WTC11 (cell line): ENCODE measurements at regions not wholly inside any gene's neighbourhood (a gene's known extent, or its start where the extent isn't known, plus 50 kb on each side); places are given as distances from the start of the nearest gene placed in this dataset.

Source experiments
- ATF6 ChIP-seq: sonication (generic); formaldehyde crosslinking; IDR thresholded peaks from 2 replicates; pipeline ENCODE4 v1.8.1; 2023; ENCODE audit warnings: mild to moderate bottlenecking, missing genetic modification reagents
- E2F1 ChIP-seq: sonication (generic); formaldehyde crosslinking; IDR thresholded peaks from 2 replicates; pipeline ENCODE4 v1.8.0; 2022; ENCODE audit warnings: mild to moderate bottlenecking, missing genetic modification reagents
- ETV6 ChIP-seq: sonication (generic); formaldehyde crosslinking; IDR thresholded peaks from 2 replicates; pipeline ENCODE4 v1.8.1; 2022; ENCODE audit warnings: mild to moderate bottlenecking, missing genetic modification reagents
- FOXK1 ChIP-seq: sonication (generic); formaldehyde crosslinking; IDR thresholded peaks from 2 replicates; pipeline ENCODE4 v1.8.0; 2022; ENCODE audit warnings: mild to moderate bottlenecking, moderate library complexity, missing genetic modification reagents
- FOXP1 ChIP-seq: sonication (generic); formaldehyde crosslinking; IDR thresholded peaks from 2 replicates; pipeline ENCODE4 v1.8.0; 2022; ENCODE audit warnings: missing genetic modification reagents, mild to moderate bottlenecking, moderate library complexity, borderline replicate concordance
- FOXP4 ChIP-seq: sonication (generic); formaldehyde crosslinking; IDR thresholded peaks from 2 replicates; pipeline ENCODE4 v1.8.0; 2022; ENCODE audit warnings: mild to moderate bottlenecking, missing genetic modification reagents
- HMGA2 ChIP-seq: fragments of 250-450 bp; sonication (Bioruptor Pico); IDR thresholded peaks from 2 replicates; pipeline ENCODE4 v1.4.0; 2021; ENCODE audit warnings: mild to moderate bottlenecking, moderate library complexity
- JUN ChIP-seq: sonication (generic); formaldehyde crosslinking; IDR thresholded peaks from 2 replicates; pipeline ENCODE4 v1.8.0; 2023; ENCODE audit warnings: mild to moderate bottlenecking, missing genetic modification reagents
- NFYB ChIP-seq: sonication (generic); formaldehyde crosslinking; conservative IDR thresholded peaks from 2 replicates; pipeline ENCODE4 v1.8.0; 2022; ENCODE audit warnings: low read depth, missing genetic modification reagents
- ZNF121 ChIP-seq: sonication (generic); formaldehyde crosslinking; IDR thresholded peaks from 2 replicates; pipeline ENCODE4 v1.8.0; 2023; ENCODE audit warnings: missing genetic modification reagents
- ZNF396 ChIP-seq: fragments of 250-450 bp; sonication (Bioruptor Pico); IDR thresholded peaks from 2 replicates; pipeline ENCODE4 v1.8.0; 2021; ENCODE audit warnings: mild to moderate bottlenecking, moderate library complexity, borderline replicate concordance
- TF ChIP-seq, protein P1 (sequence below): fragments of 200-600 bp; IDR thresholded peaks from 2 replicates; pipeline ENCODE4 v1.8.0; 2022; ENCODE audit warnings: antibody characterized with exemption
- TF ChIP-seq, protein P2 (sequence below): sonication (generic); formaldehyde crosslinking; IDR thresholded peaks from 2 replicates; pipeline ENCODE4 v1.8.1; 2022; ENCODE audit warnings: mild to moderate bottlenecking, moderate library complexity, missing genetic modification reagents
- TF ChIP-seq, protein P3 (sequence below): sonication (generic); formaldehyde crosslinking; IDR thresholded peaks from 2 replicates; pipeline ENCODE4 v1.8.0; 2023; ENCODE audit warnings: missing genetic modification reagents, mild to moderate bottlenecking, borderline replicate concordance

DNA sequence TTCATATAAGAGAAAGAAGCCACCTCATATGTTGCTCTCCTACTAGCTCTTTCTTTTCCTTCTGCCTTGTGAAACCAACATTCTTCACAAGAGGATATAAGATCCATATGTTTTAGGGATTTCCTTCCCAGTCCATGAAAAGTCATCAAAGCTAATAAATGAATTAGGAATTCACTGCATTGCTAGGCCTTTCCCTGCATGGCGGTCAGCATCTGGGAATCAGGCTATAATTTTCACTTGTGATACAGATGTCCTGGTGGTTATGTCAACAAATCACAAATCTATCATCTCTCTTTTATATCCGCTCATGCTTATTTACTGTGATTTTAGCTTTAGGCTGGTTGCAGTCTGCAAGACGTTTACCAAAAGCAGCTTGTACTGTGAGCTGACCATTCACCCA is 510.0 kb downstream of the NLGN4X start:
- TF ChIP-seq, protein P1, sequence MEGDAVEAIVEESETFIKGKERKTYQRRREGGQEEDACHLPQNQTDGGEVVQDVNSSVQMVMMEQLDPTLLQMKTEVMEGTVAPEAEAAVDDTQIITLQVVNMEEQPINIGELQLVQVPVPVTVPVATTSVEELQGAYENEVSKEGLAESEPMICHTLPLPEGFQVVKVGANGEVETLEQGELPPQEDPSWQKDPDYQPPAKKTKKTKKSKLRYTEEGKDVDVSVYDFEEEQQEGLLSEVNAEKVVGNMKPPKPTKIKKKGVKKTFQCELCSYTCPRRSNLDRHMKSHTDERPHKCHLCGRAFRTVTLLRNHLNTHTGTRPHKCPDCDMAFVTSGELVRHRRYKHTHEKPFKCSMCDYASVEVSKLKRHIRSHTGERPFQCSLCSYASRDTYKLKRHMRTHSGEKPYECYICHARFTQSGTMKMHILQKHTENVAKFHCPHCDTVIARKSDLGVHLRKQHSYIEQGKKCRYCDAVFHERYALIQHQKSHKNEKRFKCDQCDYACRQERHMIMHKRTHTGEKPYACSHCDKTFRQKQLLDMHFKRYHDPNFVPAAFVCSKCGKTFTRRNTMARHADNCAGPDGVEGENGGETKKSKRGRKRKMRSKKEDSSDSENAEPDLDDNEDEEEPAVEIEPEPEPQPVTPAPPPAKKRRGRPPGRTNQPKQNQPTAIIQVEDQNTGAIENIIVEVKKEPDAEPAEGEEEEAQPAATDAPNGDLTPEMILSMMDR = no peak
- TF ChIP-seq ATF6 (CRISPR knock-in tag) (no peak), JUN (CRISPR knock-in tag) (no peak), FOXP1 (CRISPR knock-in tag) (no peak), E2F1 (CRISPR knock-in tag) (no peak), FOXP4 (CRISPR knock-in tag) (no peak), ZNF121 (CRISPR knock-in tag) (no peak), ZNF396 (CRISPR knock-in tag) (no peak), HMGA2 (CRISPR knock-in tag) (no peak), NFYB (CRISPR knock-in tag) (no peak), ETV6 (CRISPR knock-in tag) (no peak), FOXK1 (CRISPR knock-in tag) (no peak)
- TF ChIP-seq, protein P2, sequence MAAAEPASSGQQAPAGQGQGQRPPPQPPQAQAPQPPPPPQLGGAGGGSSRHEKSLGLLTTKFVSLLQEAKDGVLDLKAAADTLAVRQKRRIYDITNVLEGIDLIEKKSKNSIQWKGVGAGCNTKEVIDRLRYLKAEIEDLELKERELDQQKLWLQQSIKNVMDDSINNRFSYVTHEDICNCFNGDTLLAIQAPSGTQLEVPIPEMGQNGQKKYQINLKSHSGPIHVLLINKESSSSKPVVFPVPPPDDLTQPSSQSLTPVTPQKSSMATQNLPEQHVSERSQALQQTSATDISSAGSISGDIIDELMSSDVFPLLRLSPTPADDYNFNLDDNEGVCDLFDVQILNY (CRISPR knock-in tag) = no peak
- TF ChIP-seq, protein P3, sequence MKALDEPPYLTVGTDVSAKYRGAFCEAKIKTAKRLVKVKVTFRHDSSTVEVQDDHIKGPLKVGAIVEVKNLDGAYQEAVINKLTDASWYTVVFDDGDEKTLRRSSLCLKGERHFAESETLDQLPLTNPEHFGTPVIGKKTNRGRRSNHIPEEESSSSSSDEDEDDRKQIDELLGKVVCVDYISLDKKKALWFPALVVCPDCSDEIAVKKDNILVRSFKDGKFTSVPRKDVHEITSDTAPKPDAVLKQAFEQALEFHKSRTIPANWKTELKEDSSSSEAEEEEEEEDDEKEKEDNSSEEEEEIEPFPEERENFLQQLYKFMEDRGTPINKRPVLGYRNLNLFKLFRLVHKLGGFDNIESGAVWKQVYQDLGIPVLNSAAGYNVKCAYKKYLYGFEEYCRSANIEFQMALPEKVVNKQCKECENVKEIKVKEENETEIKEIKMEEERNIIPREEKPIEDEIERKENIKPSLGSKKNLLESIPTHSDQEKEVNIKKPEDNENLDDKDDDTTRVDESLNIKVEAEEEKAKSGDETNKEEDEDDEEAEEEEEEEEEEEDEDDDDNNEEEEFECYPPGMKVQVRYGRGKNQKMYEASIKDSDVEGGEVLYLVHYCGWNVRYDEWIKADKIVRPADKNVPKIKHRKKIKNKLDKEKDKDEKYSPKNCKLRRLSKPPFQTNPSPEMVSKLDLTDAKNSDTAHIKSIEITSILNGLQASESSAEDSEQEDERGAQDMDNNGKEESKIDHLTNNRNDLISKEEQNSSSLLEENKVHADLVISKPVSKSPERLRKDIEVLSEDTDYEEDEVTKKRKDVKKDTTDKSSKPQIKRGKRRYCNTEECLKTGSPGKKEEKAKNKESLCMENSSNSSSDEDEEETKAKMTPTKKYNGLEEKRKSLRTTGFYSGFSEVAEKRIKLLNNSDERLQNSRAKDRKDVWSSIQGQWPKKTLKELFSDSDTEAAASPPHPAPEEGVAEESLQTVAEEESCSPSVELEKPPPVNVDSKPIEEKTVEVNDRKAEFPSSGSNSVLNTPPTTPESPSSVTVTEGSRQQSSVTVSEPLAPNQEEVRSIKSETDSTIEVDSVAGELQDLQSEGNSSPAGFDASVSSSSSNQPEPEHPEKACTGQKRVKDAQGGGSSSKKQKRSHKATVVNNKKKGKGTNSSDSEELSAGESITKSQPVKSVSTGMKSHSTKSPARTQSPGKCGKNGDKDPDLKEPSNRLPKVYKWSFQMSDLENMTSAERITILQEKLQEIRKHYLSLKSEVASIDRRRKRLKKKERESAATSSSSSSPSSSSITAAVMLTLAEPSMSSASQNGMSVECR (CRISPR knock-in tag) = no peak
